GM23248 (cell line): ENCODE measurements at regions not wholly inside any gene's neighbourhood (a gene's known extent, or its start where the extent isn't known, plus 50 kb on each side); places are given as distances from the start of the nearest gene placed in this dataset.

ENCODE experiments used
- EZH2 ChIP-seq: fragments of 200-600 bp; sonication (generic); IDR thresholded peaks from 2 replicates; pipeline ENCODE4 v1.6.1; 2018; ENCODE audit warnings: antibody characterized with exemption, mild to moderate bottlenecking; ENCODE audit not compliant: insufficient read depth, poor library complexity, severe bottlenecking
- EZH2phosphoT487 ChIP-seq: fragments of 200-600 bp; sonication (generic); IDR thresholded peaks from 2 replicates; pipeline ENCODE4 v1.6.1; 2018; ENCODE audit warnings: antibody characterized with exemption, moderate library complexity, mild to moderate bottlenecking, low read depth; ENCODE audit not compliant: insufficient read depth

GRCh38 chr11:42201603-42202148, 742.2 kb upstream of the LRRC4C start:
- TF ChIP-seq EZH2phosphoT487 (no peak), EZH2 (no peak)
